HepG2 (cell line): ENCODE measurements at regions not wholly inside any gene's neighbourhood (a gene's known extent, or its start where the extent isn't known, plus 50 kb on each side); places are given as distances from the start of the nearest gene placed in this dataset.

Experiments
- CBFB ChIP-seq: sonication (generic); formaldehyde crosslinking; IDR thresholded peaks from 2 replicates; pipeline ENCODE4 v1.4.0; 2020; ENCODE audit warnings: missing genetic modification reagents
- CHD2 ChIP-seq: IDR thresholded peaks from 2 replicates; pipeline ENCODE4 v1.6.1; 2011; ENCODE audit warnings: low read depth, low read length, improper control_type of control experiment
- GFI1 ChIP-seq: sonication (generic); formaldehyde crosslinking; IDR thresholded peaks from 2 replicates; pipeline ENCODE4 v1.5.0; 2020; ENCODE audit warnings: missing genetic modification reagents, mild to moderate bottlenecking, borderline replicate concordance
- HCFC1 ChIP-seq: fragments of 150-350 bp; IDR thresholded peaks from 2 replicates; pipeline ENCODE4 v1.6.1; 2014; ENCODE audit warnings: low read depth, low read length
- HMG20B ChIP-seq: conservative IDR thresholded peaks from 2 replicates; pipeline ENCODE4 v1.6.1; 2016; ENCODE audit warnings: missing genetic modification reagents, missing compliant biosample characterization
- IRF9 ChIP-seq: sonication (generic); formaldehyde crosslinking; IDR thresholded peaks from 2 replicates; pipeline ENCODE4 v1.8.0; 2022; ENCODE audit warnings: missing genetic modification reagents, mild to moderate bottlenecking, borderline replicate concordance
- IRX3 ChIP-seq: sonication (generic); formaldehyde crosslinking; IDR thresholded peaks from 2 replicates; pipeline ENCODE4 v1.8.1; 2023; ENCODE audit warnings: mild to moderate bottlenecking, low read depth, missing genetic modification reagents, borderline replicate concordance
- MYPOP ChIP-seq: sonication (generic); formaldehyde crosslinking; IDR thresholded peaks from 2 replicates; pipeline ENCODE4 v1.8.1; 2023; ENCODE audit warnings: mild to moderate bottlenecking, moderate library complexity, missing genetic modification reagents
- NFIC ChIP-seq: IDR thresholded peaks from 2 replicates; pipeline ENCODE4 v1.6.1; 2012; ENCODE audit warnings: mild to moderate bottlenecking, low read length, inconsistent platforms
- NFRKB ChIP-seq: fragments of 450-650 bp; IDR thresholded peaks from 2 replicates; pipeline ENCODE4 v1.6.1; 2017
- PCBP2 ChIP-seq: fragments of 200-400 bp; formaldehyde crosslinking; optimal IDR thresholded peaks from 2 replicates; pipeline ENCODE3; 2018; ENCODE audit warnings: low read length, low read depth; ENCODE audit not compliant: poor library complexity, severe bottlenecking
- PPARG ChIP-seq: conservative IDR thresholded peaks from 2 replicates; pipeline ENCODE4 v1.6.1; 2016; ENCODE audit warnings: missing biosample characterization, missing genetic modification reagents
- RFXAP ChIP-seq: sonication (generic); formaldehyde crosslinking; IDR thresholded peaks from 2 replicates; pipeline ENCODE4 v1.4.0; 2020; ENCODE audit warnings: missing genetic modification reagents, borderline replicate concordance
- RXRB ChIP-seq: IDR thresholded peaks from 2 replicates; pipeline ENCODE4 v1.6.1; 2016; ENCODE audit warnings: borderline replicate concordance, missing genetic modification reagents, missing compliant biosample characterization
- SOX6 ChIP-seq, 2 experiments: fragments of 450-650 bp in 1 of 2; sonication (generic) in 1 of 2; formaldehyde crosslinking in 1 of 2; IDR thresholded peaks; 2 replicates each; pipeline versions ENCODE4 v1.4.0 to v1.6.1; 2017 to 2020; ENCODE audit warnings: antibody characterized with exemption in 1 of 2, mild to moderate bottlenecking in 1 of 2, missing genetic modification reagents in 1 of 2
- SP5 ChIP-seq: IDR thresholded peaks from 2 replicates; pipeline ENCODE4 v1.6.1; 2016; ENCODE audit warnings: low read depth, borderline replicate concordance
- TBP ChIP-seq: sonication (generic); formaldehyde crosslinking; IDR thresholded peaks from 2 replicates; pipeline ENCODE4 v1.5.0; 2020; ENCODE audit warnings: missing genetic modification reagents
- ZBTB38 ChIP-seq: sonication (generic); formaldehyde crosslinking; IDR thresholded peaks from 2 replicates; pipeline ENCODE4 v1.5.1; 2020; ENCODE audit warnings: mild to moderate bottlenecking, missing genetic modification reagents
- ZNF251 ChIP-seq: sonication (generic); formaldehyde crosslinking; IDR thresholded peaks from 2 replicates; pipeline ENCODE4 v1.9.0; 2021; ENCODE audit warnings: mild to moderate bottlenecking, missing genetic modification reagents
- ZNF253 ChIP-seq: sonication (generic); formaldehyde crosslinking; IDR thresholded peaks from 2 replicates; pipeline ENCODE4 v1.8.0; 2022; ENCODE audit warnings: mild to moderate bottlenecking, missing genetic modification reagents, borderline replicate concordance
- ZNF407 ChIP-seq: sonication (generic); formaldehyde crosslinking; IDR thresholded peaks from one replicate; pipeline ENCODE4 v1.5.1; 2020; ENCODE audit warnings: mild to moderate bottlenecking, missing genetic modification reagents; ENCODE audit errors: not compliant biosample characterization
- ZNF510 ChIP-seq: sonication (generic); formaldehyde crosslinking; IDR thresholded peaks from 2 replicates; pipeline ENCODE4 v1.4.0; 2020; ENCODE audit warnings: low read depth, mild to moderate bottlenecking, missing genetic modification reagents

GRCh38 chr14:54197369-54197768, 199.4 kb upstream of the CDKN3 start (continued):
- TF ChIP-seq HMG20B (CRISPR knock-in tag) (no peak), IRX3 (CRISPR knock-in tag) (no peak), SOX6 (IDR thresholded peaks at IDR 0.05) (no peak), SOX6 (CRISPR knock-in tag; IDR thresholded peaks at IDR 0.05) (peak; percentile 69), RXRB (CRISPR knock-in tag) (peak; percentile 50; the same call in 1 of the 2 replicates), HCFC1 (no peak), IRF9 (CRISPR knock-in tag) (no peak), MYPOP (CRISPR knock-in tag) (no peak), ZNF407 (no peak), NFIC (peak; percentile 56; the same call in 1 of the 2 replicates), PCBP2 (no peak), CBFB (CRISPR knock-in tag) (no peak), GFI1 (CRISPR knock-in tag) (peak; percentile 34; the same call in 1 of the 2 replicates), ZBTB38 (CRISPR knock-in tag) (no peak), ZNF253 (no peak), ZNF510 (CRISPR knock-in tag) (no peak), RFXAP (CRISPR knock-in tag) (no peak), ZNF251 (CRISPR knock-in tag) (no peak), NFRKB (no peak), TBP (CRISPR knock-in tag) (no peak), SP5 (no peak), CHD2 (no peak), PPARG (CRISPR knock-in tag) (no peak)
